ENCODE measurements at regions not wholly inside any gene's neighbourhood (a gene's known extent, or its start where the extent isn't known, plus 50 kb on each side); places are given as distances from the start of the nearest gene placed in this dataset.

DNA sequence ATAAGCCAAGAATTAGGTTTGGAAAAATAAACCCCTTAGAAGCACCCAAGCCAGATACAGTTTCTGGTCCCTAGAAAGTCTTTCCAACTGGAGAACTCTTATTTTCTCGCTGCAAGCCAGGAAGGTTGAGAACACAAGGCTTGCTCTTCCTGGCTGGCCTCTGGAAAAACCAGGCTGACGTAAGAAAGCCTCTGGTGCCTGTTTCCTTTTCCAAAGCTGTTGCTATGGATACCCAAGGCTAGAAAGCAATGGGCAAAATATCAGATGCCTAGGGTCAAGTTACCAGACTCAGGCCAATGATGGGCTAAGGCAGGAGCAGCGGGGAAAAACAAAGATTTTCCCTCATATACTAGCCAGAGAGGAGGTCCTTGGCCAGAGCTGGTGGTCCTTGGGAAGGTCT lies 281.6 kb downstream of the KLHL13 start:
- TF ChIP-seq, protein P1, sequence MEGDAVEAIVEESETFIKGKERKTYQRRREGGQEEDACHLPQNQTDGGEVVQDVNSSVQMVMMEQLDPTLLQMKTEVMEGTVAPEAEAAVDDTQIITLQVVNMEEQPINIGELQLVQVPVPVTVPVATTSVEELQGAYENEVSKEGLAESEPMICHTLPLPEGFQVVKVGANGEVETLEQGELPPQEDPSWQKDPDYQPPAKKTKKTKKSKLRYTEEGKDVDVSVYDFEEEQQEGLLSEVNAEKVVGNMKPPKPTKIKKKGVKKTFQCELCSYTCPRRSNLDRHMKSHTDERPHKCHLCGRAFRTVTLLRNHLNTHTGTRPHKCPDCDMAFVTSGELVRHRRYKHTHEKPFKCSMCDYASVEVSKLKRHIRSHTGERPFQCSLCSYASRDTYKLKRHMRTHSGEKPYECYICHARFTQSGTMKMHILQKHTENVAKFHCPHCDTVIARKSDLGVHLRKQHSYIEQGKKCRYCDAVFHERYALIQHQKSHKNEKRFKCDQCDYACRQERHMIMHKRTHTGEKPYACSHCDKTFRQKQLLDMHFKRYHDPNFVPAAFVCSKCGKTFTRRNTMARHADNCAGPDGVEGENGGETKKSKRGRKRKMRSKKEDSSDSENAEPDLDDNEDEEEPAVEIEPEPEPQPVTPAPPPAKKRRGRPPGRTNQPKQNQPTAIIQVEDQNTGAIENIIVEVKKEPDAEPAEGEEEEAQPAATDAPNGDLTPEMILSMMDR (IDR thresholded peaks at IDR 0.05; ENCODE audit: insufficient read depth, low read depth, low read length), result no peak
- TF ChIP-seq EZH2 (IDR thresholded peaks at IDR 0.05; ENCODE audit: insufficient read depth, low read length), result no peak
